Mesenchymal stem cell (in vitro differentiated cells and primary cell): ENCODE measurements at regions not wholly inside any gene's neighbourhood (a gene's known extent, or its start where the extent isn't known, plus 50 kb on each side); places are given as distances from the start of the nearest gene placed in this dataset.
"Not testable (repeated sequence)": the region's sequence is repeated elsewhere in the genome, so short reads cannot be mapped to it uniquely, and the experiment has no call there.

Source experiments
- DNase-seq: peaks from one replicate; pipeline ENCODE4 v3.0.0-alpha.2; 2013
- H2AFZ ChIP-seq: one replicate; pipeline ENCODE4 v1.6.1; 2013; ENCODE audit warnings: low read depth, mild to moderate bottlenecking, control low read depth, inconsistent platforms, low read length, moderate library complexity
- H2AK5ac ChIP-seq: 2 replicates; pipeline ENCODE4 v1.6.1; 2013; ENCODE audit warnings: low read length, moderate library complexity, mild to moderate bottlenecking, inconsistent platforms; ENCODE audit not compliant: severe bottlenecking
- H2BK120ac ChIP-seq: one replicate; pipeline ENCODE4 v1.6.1; 2013; ENCODE audit warnings: low read depth, mild to moderate bottlenecking, inconsistent platforms, low read length, moderate library complexity
- H2BK12ac ChIP-seq, 2 experiments: one replicate each; pipeline ENCODE4 v1.6.1; 2013; ENCODE audit warnings: inconsistent platforms in 2 of 2, low read length in 2 of 2, mild to moderate bottlenecking in 2 of 2, moderate library complexity in 2 of 2, control low read depth in 1 of 2
- H2BK15ac ChIP-seq: one replicate; pipeline ENCODE4 v1.6.1; 2013; ENCODE audit warnings: mild to moderate bottlenecking, low read depth, inconsistent platforms; ENCODE audit not compliant: poor library complexity, severe bottlenecking
- H2BK5ac ChIP-seq: 2 replicates; pipeline ENCODE4 v1.6.1; 2013; ENCODE audit warnings: low read depth, mild to moderate bottlenecking, low read length, control low read depth, inconsistent platforms; ENCODE audit not compliant: poor library complexity, severe bottlenecking
- H3K14ac ChIP-seq, 2 experiments: one replicate each; pipeline ENCODE4 v1.6.1; 2013; ENCODE audit warnings: inconsistent platforms in 2 of 2, low read length in 2 of 2, control low read depth in 1 of 2, mild to moderate bottlenecking in 1 of 2, moderate library complexity in 1 of 2
- H3K18ac ChIP-seq, 2 experiments: one replicate each; pipeline ENCODE4 v1.6.1; 2013; ENCODE audit warnings: inconsistent platforms in 2 of 2, low read length in 2 of 2, control low read depth in 1 of 2, low read depth in 1 of 2, mild to moderate bottlenecking in 1 of 2
- H3K23ac ChIP-seq, 2 experiments: one replicate each; pipeline ENCODE4 v1.6.1; 2013; ENCODE audit warnings: inconsistent platforms in 2 of 2, low read length in 2 of 2, mild to moderate bottlenecking in 2 of 2, moderate library complexity in 2 of 2, control low read depth in 1 of 2
- H3K27ac ChIP-seq: 2 replicates; pipeline ENCODE4 v1.5.1; 2013; ENCODE audit warnings: mild to moderate bottlenecking, moderate library complexity, low read length, control low read depth, inconsistent platforms; ENCODE audit not compliant: poor library complexity, severe bottlenecking
- H3K27me3 ChIP-seq, 2 experiments: 2 replicates each; pipeline versions ENCODE4 v1.6.1 to v1.7.0; 2013; ENCODE audit warnings: low read length in 2 of 2, mild to moderate bottlenecking in 2 of 2, moderate library complexity in 2 of 2, control low read depth in 1 of 2, inconsistent platforms in 1 of 2; ENCODE audit not compliant: control insufficient read depth in 1 of 2, insufficient read depth in 1 of 2
- H3K36me3 ChIP-seq, 2 experiments: 2 replicates each; pipeline versions ENCODE4 v1.6.1 to v1.7.0; 2013; ENCODE audit warnings: low read length in 2 of 2, control low read depth in 1 of 2, inconsistent platforms in 1 of 2, low read depth in 1 of 2, mild to moderate bottlenecking in 1 of 2; ENCODE audit not compliant: insufficient read depth in 2 of 2, control insufficient read depth in 1 of 2
- H3K4ac ChIP-seq, 2 experiments: one replicate each; pipeline ENCODE4 v1.6.1; 2013; ENCODE audit warnings: inconsistent platforms in 2 of 2, low read length in 2 of 2, mild to moderate bottlenecking in 2 of 2, moderate library complexity in 2 of 2, control low read depth in 1 of 2, low read depth in 1 of 2
- H3K4me1 ChIP-seq: 2 replicates; pipeline ENCODE4 v1.6.1; 2013; ENCODE audit warnings: low read depth, low read length, control low read depth; ENCODE audit not compliant: control insufficient read depth, insufficient read depth
- H3K4me2 ChIP-seq: 2 replicates; pipeline ENCODE4 v1.6.1; 2013; ENCODE audit warnings: low read length, mild to moderate bottlenecking, inconsistent platforms; ENCODE audit not compliant: poor library complexity, severe bottlenecking
- H3K4me3 ChIP-seq, 2 experiments: 2 replicates each; pipeline versions ENCODE4 v1.5.1 to v1.7.0; 2013; ENCODE audit warnings: low read length in 2 of 2, mild to moderate bottlenecking in 2 of 2, control low read depth in 1 of 2, low read depth in 1 of 2; ENCODE audit not compliant: insufficient read depth in 1 of 2
- H3K79me1 ChIP-seq: replicated peaks from 2 replicates; pipeline ENCODE4 v1.6.1; 2013; ENCODE audit warnings: mild to moderate bottlenecking, control low read depth, low read length, inconsistent platforms; ENCODE audit not compliant: poor library complexity, severe bottlenecking
- H3K9ac ChIP-seq: 2 replicates; pipeline ENCODE4 v1.7.0; 2013; ENCODE audit warnings: mild to moderate bottlenecking, low read length, moderate library complexity
- H3K9me3 ChIP-seq: 2 replicates; pipeline ENCODE4 v1.7.0; 2013; ENCODE audit warnings: mild to moderate bottlenecking, low read length; ENCODE audit not compliant: control insufficient read depth
- H4K8ac ChIP-seq: one replicate; pipeline ENCODE4 v1.6.1; 2013; ENCODE audit warnings: inconsistent platforms, mild to moderate bottlenecking, low read length, moderate library complexity
- H4K91ac ChIP-seq: one replicate; pipeline ENCODE4 v1.6.1; 2013; ENCODE audit warnings: mild to moderate bottlenecking, low read length, inconsistent platforms
- WGBS: methylation state at CpG from one replicate; pipeline ENCODE4 v1.1.7; 2013; ENCODE audit warnings: mixed read lengths; 5-methylcytosine and 5-hydroxymethylcytosine counted together

GRCh38 chr9:42288865-42289229 is 105.4 kb downstream of the SPATA31A6 start:
- not testable (repeated sequence) for DNase-seq, H3K23ac ChIP-seq, H3K27ac ChIP-seq, H3K36me3 ChIP-seq, H2AFZ ChIP-seq, H2BK5ac ChIP-seq, H3K4me1 ChIP-seq, H3K4ac ChIP-seq, H3K9me3 ChIP-seq, H3K79me1 ChIP-seq, H4K8ac ChIP-seq, H2BK120ac ChIP-seq, H3K9ac ChIP-seq, H3K4me2 ChIP-seq, H3K18ac ChIP-seq, H3K27me3 ChIP-seq, H3K14ac ChIP-seq, H2BK12ac ChIP-seq, H2AK5ac ChIP-seq, H2BK15ac ChIP-seq, H4K91ac ChIP-seq, H3K4me3 ChIP-seq
- WGBS = no CpG with 5 or more reads among the region's 11 CpGs

GRCh38 chr9:42300124-42300523 is 116.7 kb downstream of the SPATA31A6 start:
- not testable (repeated sequence) for H3K36me3 ChIP-seq, H3K23ac ChIP-seq, DNase-seq, H2BK12ac ChIP-seq, H2BK120ac ChIP-seq, H3K4me2 ChIP-seq, H2AK5ac ChIP-seq, H3K4ac ChIP-seq, H3K4me1 ChIP-seq, H3K4me3 ChIP-seq, H2BK5ac ChIP-seq, H3K27ac ChIP-seq, H3K9ac ChIP-seq, H3K79me1 ChIP-seq, H3K9me3 ChIP-seq, H4K8ac ChIP-seq, H2BK15ac ChIP-seq, H3K18ac ChIP-seq, H3K27me3 ChIP-seq, H2AFZ ChIP-seq, H4K91ac ChIP-seq, H3K14ac ChIP-seq

GRCh38 chr9:42306625-42307024 is 123.2 kb downstream of the SPATA31A6 start:
- H3K14ac ChIP-seq, H3K9ac ChIP-seq, H2BK12ac ChIP-seq, H2AFZ ChIP-seq, H3K27ac ChIP-seq, H2BK120ac ChIP-seq, H3K4ac ChIP-seq, H3K27me3 ChIP-seq, DNase-seq, H2BK15ac ChIP-seq, H3K23ac ChIP-seq, H3K4me1 ChIP-seq, H4K91ac ChIP-seq, H4K8ac ChIP-seq, H3K4me3 ChIP-seq, H3K4me2 ChIP-seq, H2AK5ac ChIP-seq, H3K9me3 ChIP-seq, H3K18ac ChIP-seq, H3K79me1 ChIP-seq, H2BK5ac ChIP-seq, H3K36me3 ChIP-seq: not testable (repeated sequence)
- 33% methylated on average over 1 of the region's 2 CpGs for WGBS

- DNase-seq, H3K36me3 ChIP-seq: not testable (repeated sequence)
- WGBS = 0% methylated on average over 2 of the region's 2 CpGs
These were observed 124.0 kb downstream of the SPATA31A6 start for GRCh38 chr9:42307449-42307848.

More at GRCh38 chr9:42307449-42307848, 124.0 kb downstream of the SPATA31A6 start:
- not testable (repeated sequence) for H3K4ac ChIP-seq, H3K4me2 ChIP-seq, H2BK12ac ChIP-seq, H3K23ac ChIP-seq, H4K91ac ChIP-seq, H3K4me3 ChIP-seq, H2BK5ac ChIP-seq, H2BK120ac ChIP-seq, H2BK15ac ChIP-seq, H3K27ac ChIP-seq, H3K27me3 ChIP-seq, H3K18ac ChIP-seq, H3K79me1 ChIP-seq, H3K9ac ChIP-seq, H3K4me1 ChIP-seq, H2AK5ac ChIP-seq, H4K8ac ChIP-seq, H3K9me3 ChIP-seq, H3K14ac ChIP-seq, H2AFZ ChIP-seq
